Fibroblast of peridontal ligament (primary cell): ENCODE measurements at regions not wholly inside any gene's neighbourhood (a gene's known extent, or its start where the extent isn't known, plus 50 kb on each side); places are given as distances from the start of the nearest gene placed in this dataset.

Experiments used
- DNase-seq: peaks from one replicate; pipeline ENCODE4 v3.0.0-alpha.2; 2010; ENCODE audit errors: extremely low read depth

- no peak for DNase-seq
Measured at GRCh38 chr11:8340296-8340695, 76.6 kb upstream of the LMO1 start.

GRCh38 chr11:8339592-8340022, 75.9 kb upstream of the LMO1 start:
- no peak for DNase-seq

GRCh38 chr11:8338138-8338537, 74.5 kb upstream of the LMO1 start:
- peak; percentile 11 for DNase-seq

GRCh38 chr11:8337130-8337795, 73.6 kb upstream of the LMO1 start:
- no peak for DNase-seq

- DNase-seq, result no peak
Measured at GRCh38 chr11:8336356-8337129, 72.9 kb upstream of the LMO1 start.

- DNase-seq, result no peak
Measured at GRCh38 chr11:8335683-8336082, 72.0 kb upstream of the LMO1 start.

- DNase-seq, result no peak
Measured at GRCh38 chr11:8335186-8335585, 71.5 kb upstream of the LMO1 start.

GRCh38 chr11:8333811-8334401, 70.2 kb upstream of the LMO1 start:
- no peak for DNase-seq

GRCh38 chr11:8333376-8333775, 69.7 kb upstream of the LMO1 start:
- no peak for DNase-seq

- DNase-seq, result no peak
Measured at GRCh38 chr11:8332891-8333290, 69.2 kb upstream of the LMO1 start.

- DNase-seq, result no peak
Measured at GRCh38 chr11:8332196-8332595, 68.5 kb upstream of the LMO1 start.

- DNase-seq, result no peak
Measured at GRCh38 chr11:8331767-8332166, 68.1 kb upstream of the LMO1 start.

- no peak for DNase-seq
Measured at GRCh38 chr11:8330896-8331295, 67.2 kb upstream of the LMO1 start.

GRCh38 chr11:8330404-8330803, 66.7 kb upstream of the LMO1 start:
- DNase-seq, result no peak

- no peak for DNase-seq
Measured at GRCh38 chr11:8329847-8330361, 66.2 kb upstream of the LMO1 start.

GRCh38 chr11:8329336-8329735, 65.7 kb upstream of the LMO1 start:
- no peak for DNase-seq

- DNase-seq, result peak; percentile 37
Measured at GRCh38 chr11:8328848-8329330, 65.2 kb upstream of the LMO1 start.

GRCh38 chr11:8328231-8328794, 64.6 kb upstream of the LMO1 start:
- DNase-seq, result no peak

- no peak for DNase-seq
Measured at GRCh38 chr11:8327761-8328192, 64.1 kb upstream of the LMO1 start.

- no peak for DNase-seq
Measured at GRCh38 chr11:8326337-8326736, 62.7 kb upstream of the LMO1 start.

GRCh38 chr11:8325591-8326304, 62.1 kb upstream of the LMO1 start:
- DNase-seq, result no peak
